IMR-90 (cell line): ENCODE measurements at regions not wholly inside any gene's neighbourhood (a gene's known extent, or its start where the extent isn't known, plus 50 kb on each side); places are given as distances from the start of the nearest gene placed in this dataset.

ENCODE experiments used
- CEBPB ChIP-seq: IDR thresholded peaks from 2 replicates; pipeline ENCODE4 v1.6.1; 2012; ENCODE audit warnings: low read depth, low read length, improper control_type of control experiment
- CHD1 ChIP-seq: IDR thresholded peaks from 2 replicates; pipeline ENCODE4 v1.6.1; 2012; ENCODE audit warnings: low read depth, low read length, improper control_type of control experiment
- CTCF ChIP-seq: conservative IDR thresholded peaks from 2 replicates; pipeline ENCODE4 v1.5.1; 2012; ENCODE audit warnings: mild to moderate bottlenecking, low read depth, low read length, improper control_type of control experiment
- ELK1 ChIP-seq: fragments of 150-350 bp; IDR thresholded peaks from 2 replicates; pipeline ENCODE4 v1.6.1; 2016; ENCODE audit warnings: low read depth, mild to moderate bottlenecking, low read length, moderate library complexity, borderline replicate concordance
- FOS ChIP-seq: fragments of 150-350 bp; IDR thresholded peaks from 2 replicates; pipeline ENCODE4 v1.6.1; 2016; ENCODE audit warnings: low read depth, low read length
- MAFK ChIP-seq: IDR thresholded peaks from 2 replicates; pipeline ENCODE4 v1.6.1; 2012; ENCODE audit warnings: low read depth, low read length, improper control_type of control experiment
- MAZ ChIP-seq: IDR thresholded peaks from 2 replicates; pipeline ENCODE4 v1.6.1; 2012; ENCODE audit warnings: low read depth, mild to moderate bottlenecking, low read length, improper control_type of control experiment, moderate library complexity, borderline replicate concordance
- NFE2L2 ChIP-seq: fragments of 150-350 bp; IDR thresholded peaks from 2 replicates; pipeline ENCODE4 v1.6.1; 2016; ENCODE audit warnings: low read depth, mild to moderate bottlenecking, low read length
- POLR2A ChIP-seq: IDR thresholded peaks from 2 replicates; pipeline ENCODE4 v1.6.1; 2012; ENCODE audit warnings: mild to moderate bottlenecking, low read depth, low read length
- RAD21 ChIP-seq: IDR thresholded peaks from 2 replicates; pipeline ENCODE4 v1.6.1; 2012; ENCODE audit warnings: low read length, improper control_type of control experiment
- RCOR1 ChIP-seq: IDR thresholded peaks from 2 replicates; pipeline ENCODE4 v1.6.1; 2012; ENCODE audit warnings: mild to moderate bottlenecking, low read length, improper control_type of control experiment; ENCODE audit not compliant: insufficient replicate concordance
- RFX5 ChIP-seq: IDR thresholded peaks from 2 replicates; pipeline ENCODE4 v1.8.0; 2012; ENCODE audit warnings: low read depth, mild to moderate bottlenecking, low read length, moderate library complexity
- USF2 ChIP-seq: fragments of 150-350 bp; IDR thresholded peaks from 2 replicates; pipeline ENCODE4 v1.6.1; 2017; ENCODE audit warnings: mild to moderate bottlenecking, antibody characterized with exemption, low read length, low read depth

- TF ChIP-seq POLR2A (no peak), MAZ (no peak), CTCF (no peak), NFE2L2 (no peak), CEBPB (no peak), RCOR1 (no peak), USF2 (no peak), FOS (no peak), CHD1 (no peak), ELK1 (no peak), RAD21 (no peak), MAFK (peak; percentile 20; the same call in 1 of the 2 replicates), RFX5 (no peak)
These were observed 862.0 kb upstream of the ID2 start for GRCh38 chr2:7819850-7820249.
